NCI-H345 treated with DMSO at 0.1 percent for 48 hours (cell line): ENCODE measurements at regions not wholly inside any gene's neighbourhood (a gene's known extent, or its start where the extent isn't known, plus 50 kb on each side); places are given as distances from the start of the nearest gene placed in this dataset.
"Not testable (repeated sequence)": the region's sequence is repeated elsewhere in the genome, so short reads cannot be mapped to it uniquely, and the experiment has no call there.

Experiments
- DNase-seq: peaks from one replicate; lab custom pipeline; 2025; ENCODE audit not compliant: unreplicated experiment; lab: John Stamatoyannopoulos, UW

DNA sequence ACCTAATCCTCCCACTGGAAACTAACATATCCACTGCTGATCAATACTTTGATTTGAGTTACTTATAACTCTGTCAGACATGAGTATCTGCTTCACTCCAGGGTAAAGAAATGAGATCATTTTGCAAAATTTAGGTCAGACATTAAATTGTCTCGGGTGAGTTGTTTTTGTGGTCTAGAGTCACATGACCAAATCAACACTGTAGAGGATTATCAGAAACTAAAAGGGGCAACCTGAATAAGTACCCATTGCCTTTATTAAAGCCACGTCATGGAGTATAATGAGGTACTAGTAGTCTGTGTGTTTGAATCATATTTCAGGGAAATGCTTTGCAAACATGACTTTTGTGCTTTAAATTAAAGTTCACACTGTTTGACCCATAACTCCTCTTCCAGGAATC, 107.7 kb upstream of the ADO start:
- no peak for DNase-seq

DNA sequence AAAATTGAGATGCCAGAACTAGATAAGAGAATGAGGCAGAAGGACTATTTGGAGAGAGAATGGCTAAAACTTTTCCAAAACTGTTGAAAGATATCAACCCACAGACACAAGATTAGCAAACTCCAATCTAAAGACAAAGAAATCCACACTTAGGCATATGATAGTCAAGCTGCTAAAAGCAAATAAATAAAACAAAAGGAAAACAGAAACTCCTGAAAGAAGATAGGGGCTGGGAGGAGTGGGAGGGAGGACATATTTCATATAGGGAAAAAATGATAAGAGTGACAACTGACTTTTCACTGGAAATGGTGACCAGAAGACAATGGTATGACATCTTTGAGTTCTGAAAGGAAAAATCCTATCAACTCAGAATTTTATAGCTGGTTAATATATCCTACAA, 105.4 kb upstream of the ADO start:
- DNase-seq: no peak

DNA sequence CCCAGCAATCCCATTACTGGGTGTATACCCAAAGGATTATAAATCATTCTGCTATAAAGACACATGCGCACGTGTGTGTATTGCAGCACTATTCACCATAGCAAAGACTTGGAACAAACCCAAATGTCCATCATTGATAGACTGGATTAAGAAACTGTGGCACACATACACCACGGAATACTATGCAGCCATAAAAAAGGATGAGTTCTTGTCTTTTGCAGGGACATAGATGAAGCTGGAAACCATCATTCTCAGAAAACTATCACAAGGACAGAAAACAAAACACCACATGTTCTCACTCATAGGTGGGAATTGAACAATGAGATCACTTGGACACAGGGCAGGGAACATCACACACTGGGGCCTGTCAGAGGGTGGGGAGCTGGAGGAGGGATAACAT, 100.4 kb upstream of the ADO start:
- DNase-seq: not testable (repeated sequence)

DNA sequence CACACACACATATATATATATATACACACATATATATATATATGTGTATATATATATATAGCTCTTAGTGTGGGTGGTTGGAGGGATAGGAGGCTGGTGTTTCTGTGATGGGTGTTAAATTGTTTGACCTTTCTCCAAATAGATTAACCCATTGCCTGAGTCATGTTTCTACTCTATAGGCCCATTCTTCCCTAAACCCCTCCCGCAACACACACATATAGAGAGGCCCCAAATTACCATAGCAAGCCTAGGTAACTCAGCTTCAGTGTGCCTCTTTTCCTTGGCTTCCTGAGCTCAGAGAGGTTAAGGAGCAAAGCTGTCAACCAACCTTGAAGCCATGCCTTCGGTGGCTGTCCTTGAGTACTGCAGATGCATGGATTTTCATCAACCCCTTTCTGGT, 98.7 kb upstream of the ADO start:
- no peak for DNase-seq

DNA sequence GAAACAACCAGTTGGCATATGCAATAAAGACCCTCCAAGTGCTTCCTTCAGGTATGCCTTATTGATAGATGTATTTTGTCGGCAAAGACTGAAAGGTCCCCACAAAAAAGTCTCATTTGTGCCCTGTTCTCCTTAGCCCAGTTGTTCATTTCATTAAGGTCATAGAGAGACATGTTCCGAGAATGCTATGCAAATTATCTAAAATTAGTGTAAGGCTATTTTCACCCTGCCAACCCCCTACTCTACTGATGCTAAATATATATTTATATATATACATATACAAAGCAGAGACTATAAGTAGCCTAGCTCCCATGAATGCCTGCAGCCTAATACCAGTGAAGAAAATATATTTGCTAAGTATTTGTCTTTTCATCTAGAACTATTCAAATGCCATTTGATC, 96.7 kb upstream of the ADO start:
- DNase-seq: no peak

DNA sequence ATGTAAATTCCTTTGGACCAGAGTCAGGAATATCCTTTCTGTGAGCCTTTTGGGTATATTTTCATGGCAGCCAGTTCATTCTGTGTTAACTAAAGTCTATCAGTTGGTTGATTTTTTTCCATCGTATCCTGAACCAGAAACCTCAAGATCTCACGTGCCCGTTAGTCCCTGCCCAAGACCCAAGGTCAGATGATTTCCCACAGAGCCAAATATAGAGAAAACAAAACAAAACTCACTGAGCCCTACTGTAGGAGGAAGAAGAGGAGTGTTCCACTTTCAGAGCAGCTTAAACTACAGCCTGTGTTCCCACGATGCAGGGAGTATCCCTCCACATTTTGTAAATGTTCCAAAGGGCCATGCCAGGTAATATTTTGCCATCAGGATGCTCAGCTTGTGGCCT, 96.0 kb upstream of the ADO start:
- no peak for DNase-seq

DNA sequence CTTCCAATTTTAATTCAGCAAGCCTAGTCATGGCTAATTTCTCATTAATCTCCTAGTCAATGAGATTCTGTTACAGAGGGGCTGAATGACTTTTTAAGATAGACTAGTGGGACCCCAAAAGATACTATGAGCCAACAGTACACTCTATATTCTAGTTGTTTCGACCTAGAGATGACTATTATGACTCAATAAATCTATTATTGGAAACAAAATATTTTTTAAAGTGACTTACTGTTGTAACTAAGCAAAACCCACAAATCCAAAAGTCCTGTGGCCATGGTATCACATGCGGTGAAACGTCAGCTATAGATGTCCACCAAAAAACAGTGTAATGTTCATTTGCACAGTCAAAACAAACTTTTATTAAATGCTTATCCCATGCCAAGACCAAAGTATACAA, 95.3 kb upstream of the ADO start:
- DNase-seq: no peak

DNA sequence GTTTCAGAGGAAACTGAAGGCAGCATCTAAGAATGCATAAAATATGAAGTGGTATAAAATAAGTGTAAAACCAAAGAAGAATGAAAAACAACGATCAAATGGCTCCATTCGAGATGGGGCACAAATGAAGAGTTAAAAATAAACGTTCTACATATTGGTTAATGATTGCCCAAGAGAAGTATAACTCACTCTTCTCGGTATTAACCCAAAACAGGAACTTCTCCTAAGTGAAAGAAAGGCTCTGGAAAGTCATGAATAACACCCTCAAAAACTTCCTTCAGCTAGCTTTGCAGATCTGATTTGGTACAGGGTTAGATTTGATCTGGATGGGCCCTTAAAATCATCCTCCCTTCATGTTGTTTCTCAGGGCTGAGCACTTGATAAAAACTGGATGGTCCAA, 94.3 kb upstream of the ADO start:
- DNase-seq: no peak

DNA sequence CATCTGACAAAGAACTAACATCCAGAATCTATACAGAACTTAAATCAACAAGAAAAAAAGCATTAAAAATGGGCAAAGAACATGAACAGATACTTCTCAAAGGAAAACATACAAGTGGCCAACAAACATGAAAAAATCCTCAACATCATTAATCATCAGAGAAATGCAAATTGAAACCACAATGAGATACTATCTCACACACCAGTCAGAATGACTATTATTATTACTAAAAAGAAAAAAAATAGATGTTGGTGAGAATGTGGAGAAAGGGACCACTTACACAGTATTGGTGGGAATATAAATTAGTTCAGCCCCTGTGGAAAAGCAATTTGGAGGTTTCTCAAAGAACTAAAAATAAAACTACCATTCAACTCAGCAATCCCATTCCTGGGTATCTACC, 89.1 kb upstream of the ADO start:
- DNase-seq: no peak

DNA sequence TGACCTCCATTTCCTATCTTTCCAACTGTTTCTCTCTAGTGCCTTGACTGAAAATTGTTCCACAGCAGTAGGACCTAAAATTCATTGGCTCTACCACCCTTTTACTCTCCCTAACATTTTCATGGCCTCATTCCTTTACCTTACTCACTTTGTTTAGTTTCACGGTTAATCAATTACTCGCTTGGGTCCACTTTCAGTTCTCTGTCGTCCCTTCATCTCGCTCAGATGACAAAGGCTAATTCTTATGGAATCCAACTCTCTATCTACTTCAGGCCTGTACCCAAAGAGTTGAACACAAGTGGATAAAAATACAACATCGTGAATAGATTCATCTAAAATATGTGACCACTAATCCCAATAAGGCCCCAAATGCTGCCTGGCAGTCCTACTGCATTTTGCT, 85.9 kb upstream of the ADO start:
- no peak for DNase-seq

DNA sequence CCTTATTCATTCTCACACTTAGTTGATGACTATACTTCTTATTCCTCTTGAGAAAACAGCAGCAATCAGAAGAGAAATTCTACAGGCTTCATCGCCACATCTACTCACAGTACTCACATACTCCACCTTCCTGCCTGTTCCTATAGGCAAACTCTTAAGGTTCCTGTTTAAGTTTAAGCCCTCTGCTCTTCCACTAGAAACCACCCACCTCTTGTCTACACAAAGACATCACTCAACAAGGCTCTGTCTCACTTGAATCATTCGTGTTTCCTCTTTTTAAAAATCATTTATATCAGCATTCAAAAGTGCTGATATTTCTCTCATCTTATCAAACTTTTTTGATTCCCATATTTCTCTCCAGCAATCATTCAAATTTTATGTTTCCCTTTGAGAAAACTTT, 85.5 kb upstream of the ADO start:
- no peak for DNase-seq

DNA sequence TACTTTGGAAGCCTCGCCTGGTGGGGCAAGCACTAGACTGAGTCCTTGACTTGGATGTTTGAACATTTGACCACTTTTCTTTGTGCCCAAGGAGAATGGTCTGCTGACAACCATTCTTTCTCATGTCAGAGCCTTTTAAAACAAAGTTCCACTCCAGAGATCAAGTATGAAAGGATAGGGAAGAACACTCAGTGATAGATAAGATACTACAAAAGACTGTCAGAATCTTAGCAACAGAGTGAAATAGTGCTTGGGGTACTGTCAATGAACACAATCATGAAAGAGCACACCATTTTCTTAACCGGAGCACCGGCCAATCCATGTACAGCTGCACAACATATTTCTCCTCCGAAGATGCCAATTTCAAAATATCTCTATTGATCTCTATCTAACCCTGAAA, 82.8 kb upstream of the ADO start:
- DNase-seq: no peak

DNA sequence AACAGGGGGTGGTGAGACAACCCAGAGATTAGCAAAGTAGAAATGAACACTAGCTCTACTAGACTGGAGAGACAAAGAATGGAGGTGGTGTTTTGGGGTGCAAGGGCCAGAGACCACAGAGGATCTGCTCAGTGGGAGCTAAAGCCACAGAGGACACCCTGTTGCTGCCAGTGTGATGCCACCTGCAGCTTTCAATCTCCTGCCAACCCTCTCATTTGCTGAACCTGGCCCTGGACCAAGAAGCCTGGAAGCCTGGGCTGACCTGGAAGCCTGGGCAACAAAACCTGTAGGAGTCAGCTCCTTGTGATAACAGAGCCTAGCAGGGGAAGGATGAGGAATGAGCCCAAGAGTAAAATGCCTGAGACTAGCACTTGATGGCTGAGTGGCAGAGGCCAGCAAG, 81.1 kb upstream of the ADO start:
- DNase-seq: no peak

DNA sequence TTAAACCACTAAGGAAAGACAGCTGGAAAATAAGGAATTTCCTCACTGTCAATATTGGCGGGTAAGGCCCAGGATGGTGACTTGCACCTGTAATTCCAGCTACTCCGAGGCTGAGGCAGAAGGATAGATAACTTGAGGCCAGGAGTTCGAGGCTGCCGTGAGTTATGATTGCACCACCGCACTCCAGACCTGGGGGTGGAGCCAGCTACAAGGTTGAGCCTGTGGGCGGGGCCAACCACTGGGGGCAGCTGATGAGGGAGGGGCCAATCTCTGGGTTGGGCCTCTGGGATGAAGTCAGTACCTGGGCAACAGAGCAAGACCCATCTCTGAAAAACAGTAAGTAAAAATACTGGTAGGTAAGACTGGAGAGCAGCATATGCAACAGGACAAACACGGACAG, 80.1 kb upstream of the ADO start:
- no peak for DNase-seq

DNA sequence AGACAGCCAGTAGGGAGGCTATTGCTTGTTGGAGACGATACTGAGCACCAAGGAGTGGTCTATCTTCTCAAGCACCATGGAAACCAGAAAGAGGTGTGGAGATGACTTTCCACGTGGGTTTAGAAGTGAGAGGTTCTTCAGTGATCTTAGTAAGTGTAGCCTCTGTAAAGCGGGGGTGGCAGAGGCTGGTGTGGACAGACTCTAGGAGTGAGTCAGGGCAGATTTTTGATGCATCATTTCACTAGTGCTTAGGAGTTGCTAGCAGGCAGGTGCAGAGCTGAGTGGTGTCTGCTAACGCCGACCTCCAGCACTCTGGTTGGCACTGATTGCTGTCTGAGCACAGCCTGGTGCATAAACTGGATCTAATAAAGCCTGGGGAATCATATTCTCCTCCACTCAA, 78.4 kb upstream of the ADO start:
- no peak for DNase-seq

DNA sequence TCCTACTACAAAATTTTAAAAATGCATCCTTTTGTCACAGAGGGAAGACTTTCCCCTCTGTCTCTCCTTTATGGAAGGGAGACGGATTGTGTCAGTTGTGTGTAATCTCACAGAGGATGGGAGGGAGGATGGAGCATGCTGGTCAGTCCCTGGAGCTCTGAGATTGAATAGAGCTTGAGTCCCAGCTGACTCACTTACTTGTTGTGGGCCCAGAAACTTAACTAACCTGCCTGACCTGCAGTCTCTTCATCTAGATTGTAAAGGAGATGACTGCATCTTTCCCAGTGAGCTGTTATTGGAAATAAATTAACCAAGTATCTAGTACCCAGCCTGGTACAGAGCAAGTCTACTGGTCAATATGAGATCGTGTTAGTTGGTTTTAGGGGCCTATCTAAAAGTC, 77.9 kb upstream of the ADO start:
- no peak for DNase-seq

DNA sequence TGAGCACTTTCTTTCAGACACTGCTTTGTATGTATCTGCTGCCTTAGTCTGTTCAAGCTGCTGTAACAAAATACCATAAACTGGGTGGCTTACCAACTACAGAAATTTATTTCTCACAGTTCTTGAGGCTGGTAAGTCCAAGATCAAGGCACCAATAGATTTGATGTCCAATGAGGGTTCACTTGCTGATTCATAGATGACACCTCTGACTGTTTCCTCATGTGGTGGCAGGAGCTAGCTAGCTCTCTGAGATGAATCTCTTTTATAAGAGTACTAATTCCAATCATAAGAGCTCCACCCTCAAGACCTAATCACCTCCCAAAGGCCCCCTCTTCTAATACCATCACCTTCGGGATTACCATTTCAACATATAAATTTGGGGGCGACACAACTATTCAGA, 76.6 kb upstream of the ADO start:
- no peak for DNase-seq

DNA sequence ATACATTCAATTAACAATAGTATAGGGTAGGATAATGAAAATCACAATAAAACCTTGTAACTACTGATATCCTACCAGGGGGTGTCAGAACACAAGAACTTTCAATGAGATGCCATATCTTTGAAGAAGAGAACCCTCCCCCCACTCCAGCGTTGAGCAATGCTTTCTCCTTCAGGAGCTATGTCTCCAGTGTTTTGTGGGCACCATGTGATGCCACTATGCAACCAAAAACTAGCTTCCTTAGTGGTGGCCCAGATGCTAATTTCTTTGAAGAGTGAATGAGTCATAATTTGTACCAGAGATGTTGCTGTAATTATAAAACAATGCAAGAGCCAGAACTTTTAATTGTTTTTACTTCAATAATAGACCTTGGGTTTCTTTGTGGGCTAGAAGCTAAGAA, 76.0 kb upstream of the ADO start:
- no peak for DNase-seq

DNA sequence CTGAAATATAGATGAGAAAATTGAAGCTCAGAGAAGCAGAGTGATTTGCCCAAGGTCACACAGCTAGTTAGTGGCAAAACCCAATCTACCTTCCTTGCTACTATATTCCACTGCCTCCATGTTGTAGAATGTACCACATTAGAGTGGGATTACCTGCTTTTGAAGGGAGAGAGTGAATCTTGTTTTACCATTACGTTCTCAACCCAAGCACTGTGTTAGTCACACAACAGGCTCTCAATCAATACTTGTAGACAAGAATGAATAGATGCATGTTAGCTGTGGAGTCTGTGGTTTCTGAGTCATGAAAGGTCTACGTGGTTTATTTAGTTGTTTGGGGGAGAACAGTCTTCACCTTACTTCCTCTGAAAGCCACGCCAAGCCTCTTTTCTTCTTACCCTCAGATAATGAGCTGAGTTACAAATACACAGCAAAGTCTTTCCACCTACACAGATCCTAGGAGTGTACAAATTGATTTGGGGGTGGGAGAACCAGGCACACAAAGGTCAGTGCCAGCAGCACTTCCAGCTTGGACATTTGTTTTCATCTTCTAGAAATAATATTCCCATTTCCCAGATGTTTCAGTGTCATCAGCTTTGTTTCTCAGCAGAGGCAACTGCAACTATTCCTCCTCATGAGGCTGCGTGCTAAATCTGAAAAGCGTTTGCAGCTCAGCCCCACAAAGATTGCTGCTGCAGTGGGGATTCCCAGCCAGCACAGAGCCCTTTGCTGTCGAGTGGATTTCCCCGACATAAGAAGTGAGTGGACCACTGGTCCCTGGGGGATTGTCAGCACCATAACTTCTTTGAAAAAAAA, 71.5 kb upstream of the ADO start:
- no peak for DNase-seq

DNA sequence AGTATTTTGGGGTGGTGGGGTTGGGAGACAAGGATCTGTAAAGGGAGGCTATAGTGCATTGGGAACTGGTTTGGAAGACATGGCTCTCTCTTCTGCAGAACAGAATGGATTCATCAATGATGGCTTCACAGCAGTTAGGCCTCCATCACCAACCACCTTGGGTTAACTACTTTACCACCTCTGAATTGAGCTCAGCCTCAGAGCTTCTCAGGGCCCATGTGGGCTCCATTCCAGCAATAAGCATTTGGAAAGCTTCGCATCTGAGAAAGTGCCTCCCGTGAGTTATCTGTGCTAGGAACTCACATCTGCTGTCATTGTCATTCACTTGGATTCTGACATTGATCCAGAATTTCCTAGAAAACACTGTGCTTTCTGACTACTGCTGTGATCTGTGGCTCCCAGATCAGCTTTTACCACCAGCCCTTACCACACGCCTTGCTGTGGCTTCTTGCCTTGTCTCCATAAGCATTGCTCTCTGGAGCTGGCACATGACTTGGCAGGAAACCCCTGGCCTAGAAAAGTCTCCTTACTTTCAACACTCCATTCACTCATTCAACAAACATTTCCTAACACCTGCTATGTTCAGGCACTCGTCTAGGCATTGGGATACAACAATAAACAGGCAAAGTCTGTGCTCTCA, 70.7 kb upstream of the ADO start:
- no peak for DNase-seq

DNA sequence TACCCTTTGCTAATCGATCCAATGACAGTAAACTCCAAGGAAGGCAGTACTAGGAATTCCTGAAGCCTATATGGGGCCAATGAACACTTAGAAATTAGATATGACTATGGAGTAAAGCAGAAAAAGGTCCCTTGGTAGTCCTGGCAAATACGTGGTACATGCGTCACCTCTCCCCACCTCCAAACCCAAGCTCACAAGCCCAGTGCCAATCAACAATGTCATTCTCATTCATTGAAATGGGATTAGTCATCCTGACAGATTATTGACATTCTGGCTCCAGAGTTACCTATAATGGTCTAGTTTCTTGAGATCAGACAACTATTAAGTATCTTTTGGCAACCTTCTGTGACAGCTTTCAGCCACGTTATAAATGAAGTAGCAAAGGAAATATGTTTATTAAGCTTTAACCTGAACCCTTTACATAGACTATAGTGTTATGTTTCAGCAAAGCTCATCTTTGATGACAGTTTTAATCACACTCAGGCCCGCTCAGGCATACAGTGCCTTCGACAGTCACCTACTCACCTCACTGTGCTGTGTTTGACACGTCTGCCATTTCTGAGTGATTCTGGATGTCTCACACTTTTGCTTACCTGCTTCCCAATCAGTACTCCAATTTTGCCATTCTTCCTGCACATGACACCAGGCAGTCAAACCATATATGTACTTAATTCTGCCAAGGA, 69.6 kb upstream of the ADO start:
- DNase-seq: no peak

DNA sequence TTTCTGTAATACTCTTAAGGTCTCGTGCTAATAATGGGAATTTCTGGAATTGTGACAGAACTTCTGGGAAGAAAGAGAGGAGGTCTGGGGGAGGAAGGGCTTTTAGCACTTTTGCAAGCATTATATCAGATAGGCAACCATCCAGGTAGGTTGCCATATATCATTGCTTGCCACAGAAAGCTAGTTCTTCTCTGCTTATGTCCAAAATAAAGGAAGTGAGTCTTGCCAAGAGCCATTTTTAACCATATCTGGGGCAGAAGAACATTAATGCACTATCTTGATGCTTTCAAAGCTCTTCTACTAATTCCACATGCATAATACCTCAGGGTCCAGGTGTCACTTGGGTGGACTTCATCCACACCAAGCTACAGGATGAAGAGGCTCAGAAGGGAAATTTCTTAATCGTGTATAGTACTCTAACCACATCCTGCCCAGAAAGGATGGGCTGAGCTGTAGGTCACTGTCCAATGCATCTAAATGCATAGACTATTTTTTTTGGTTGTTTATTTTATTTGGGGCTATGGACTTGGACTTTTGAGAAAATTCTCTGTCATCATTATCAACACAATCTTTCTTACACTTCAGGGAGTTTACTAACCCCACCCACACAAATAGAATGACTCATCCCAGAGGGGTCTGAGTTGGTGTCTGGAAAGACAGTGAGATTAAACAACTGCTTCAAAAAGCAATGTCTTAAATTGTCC, 68.9 kb upstream of the ADO start:
- DNase-seq: no peak
